Testis (tissue), 2 donors: ENCODE measurements at regions not wholly inside any gene's neighbourhood (a gene's known extent, or its start where the extent isn't known, plus 50 kb on each side); places are given as distances from the start of the nearest gene placed in this dataset.

Experiments used
- DNase-seq: peaks from one replicate; pipeline ENCODE4 v3.0.0-alpha.2; 2019
- H3K27ac ChIP-seq, 2 donors: fragments of 200-600 bp; sonication (generic); one replicate each; pipeline ENCODE4 v1.5.1; 2019
- H3K27me3 ChIP-seq: fragments of 200-600 bp; sonication (generic); one replicate; pipeline ENCODE4 v1.5.1; 2019
- H3K36me3 ChIP-seq: fragments of 200-600 bp; sonication (generic); one replicate; pipeline ENCODE4 v1.5.1; 2017; ENCODE audit warnings: low read depth; ENCODE audit errors: missing control alignments
- H3K4me1 ChIP-seq: fragments of 200-600 bp; sonication (generic); one replicate; pipeline ENCODE4 v1.5.1; 2019
- H3K4me3 ChIP-seq, 2 donors: fragments of 200-600 bp; sonication (generic); one replicate each; pipeline ENCODE4 v1.5.1; 2017 to 2019
- H3K9me3 ChIP-seq: fragments of 200-600 bp; sonication (generic); one replicate; pipeline ENCODE4 v1.5.1; 2017
- POLR2A ChIP-seq: fragments of 450-650 bp; IDR thresholded peaks from one replicate; pipeline ENCODE4 v1.6.1; 2017; ENCODE audit warnings: antibody characterized with exemption, mild to moderate bottlenecking, moderate library complexity
- WGBS, 2 donors: methylation state at CpG; one replicate each; pipeline ENCODE4 v1.1.5; 2018; 5-methylcytosine and 5-hydroxymethylcytosine counted together
- intact Hi-C: fragments of 100-400 bp; cut with DNase I; formaldehyde crosslinking; loops from one replicate; pipeline ENCODE4 v1.15.1; 2023; ENCODE audit warnings: low total_unique reads
- TF ChIP-seq, protein P1 (sequence below), 3 experiments: fragments of 450-650 bp in 2 of 3; fragments of 200-600 bp in 1 of 3; sonication (generic) in 1 of 3; IDR thresholded peaks; one replicate each; pipeline ENCODE4 v1.5.1; 2016 to 2019; ENCODE audit warnings: antibody characterized with exemption in 3 of 3, mild to moderate bottlenecking in 2 of 3, moderate library complexity in 1 of 3

- Histone ChIP-seq H3K36me3 (no peaks in the 10 kb centered on the region), H3K4me1 (no peaks in the 10 kb centered on the region), H3K27me3 (no peaks in the 10 kb centered on the region), H3K4me3 (no peak overlapping the region), H3K9me3 (no peaks in the 10 kb centered on the region), H3K27ac (no peak overlapping the region)
- TF ChIP-seq, protein P1, sequence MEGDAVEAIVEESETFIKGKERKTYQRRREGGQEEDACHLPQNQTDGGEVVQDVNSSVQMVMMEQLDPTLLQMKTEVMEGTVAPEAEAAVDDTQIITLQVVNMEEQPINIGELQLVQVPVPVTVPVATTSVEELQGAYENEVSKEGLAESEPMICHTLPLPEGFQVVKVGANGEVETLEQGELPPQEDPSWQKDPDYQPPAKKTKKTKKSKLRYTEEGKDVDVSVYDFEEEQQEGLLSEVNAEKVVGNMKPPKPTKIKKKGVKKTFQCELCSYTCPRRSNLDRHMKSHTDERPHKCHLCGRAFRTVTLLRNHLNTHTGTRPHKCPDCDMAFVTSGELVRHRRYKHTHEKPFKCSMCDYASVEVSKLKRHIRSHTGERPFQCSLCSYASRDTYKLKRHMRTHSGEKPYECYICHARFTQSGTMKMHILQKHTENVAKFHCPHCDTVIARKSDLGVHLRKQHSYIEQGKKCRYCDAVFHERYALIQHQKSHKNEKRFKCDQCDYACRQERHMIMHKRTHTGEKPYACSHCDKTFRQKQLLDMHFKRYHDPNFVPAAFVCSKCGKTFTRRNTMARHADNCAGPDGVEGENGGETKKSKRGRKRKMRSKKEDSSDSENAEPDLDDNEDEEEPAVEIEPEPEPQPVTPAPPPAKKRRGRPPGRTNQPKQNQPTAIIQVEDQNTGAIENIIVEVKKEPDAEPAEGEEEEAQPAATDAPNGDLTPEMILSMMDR (IDR thresholded peaks at IDR 0.05) = no peak
- no peak for TF ChIP-seq POLR2A
- DNase-seq = no peak
- 78 to 80% methylated on average over 2 of the region's 2 CpGs for WGBS, 2 donors
- intact Hi-C loops = no loop called here
Observed at GRCh38 chr13:80037505-80037888, 303.4 kb downstream of the SPRY2 start.

GRCh38 chr13:80036845-80037504 lies 304.0 kb downstream of the SPRY2 start:
- TF ChIP-seq, protein P1 (IDR thresholded peaks at IDR 0.05) = no peak
- no peak for TF ChIP-seq POLR2A
- H3K4me1 ChIP-seq = no peaks in the 10 kb centered on the region
- H3K27ac ChIP-seq = no peak overlapping the region
- no peak for DNase-seq
- H3K4me3 ChIP-seq = no peak overlapping the region
- intact Hi-C loops = no loop called here
- no peaks in the 10 kb centered on the region for H3K9me3 ChIP-seq
- H3K36me3 ChIP-seq = no peaks in the 10 kb centered on the region
- 82 to 94% methylated on average over 2 of the region's 2 CpGs for WGBS, 2 donors
- no peaks in the 10 kb centered on the region for H3K27me3 ChIP-seq

GRCh38 chr13:80035096-80035495 lies 305.8 kb downstream of the SPRY2 start:
- H3K9me3 ChIP-seq = no peaks in the 10 kb centered on the region
- 72 to 80% methylated on average over 1 of the region's 1 CpG for WGBS, 2 donors
- TF ChIP-seq, protein P1 (IDR thresholded peaks at IDR 0.05) = no peak
- no peak for TF ChIP-seq POLR2A
- H3K4me3 ChIP-seq = no peak overlapping the region
- no peaks in the 10 kb centered on the region for H3K4me1 ChIP-seq
- no peaks in the 10 kb centered on the region for H3K36me3 ChIP-seq
- no peak overlapping the region for H3K27ac ChIP-seq
- intact Hi-C loops = no loop called here
- H3K27me3 ChIP-seq = no peaks in the 10 kb centered on the region
- DNase-seq = no peak

- Histone ChIP-seq H3K36me3 (no peaks in the 10 kb centered on the region), H3K27me3 (no peaks in the 10 kb centered on the region), H3K4me3 (no peak overlapping the region), H3K9me3 (no peaks in the 10 kb centered on the region), H3K27ac (no peak overlapping the region), H3K4me1 (no peaks in the 10 kb centered on the region)
- TF ChIP-seq, protein P1 (IDR thresholded peaks at IDR 0.05) = no peak
- no peak for TF ChIP-seq POLR2A
- WGBS, 2 donors = 91 to 96% methylated on average over 2 of the region's 2 CpGs
- intact Hi-C loops = no loop called here
- no peak for DNase-seq
Observed at GRCh38 chr13:80033951-80034350, 307.0 kb downstream of the SPRY2 start.

- Histone ChIP-seq H3K36me3 (no peaks in the 10 kb centered on the region), H3K27me3 (no peaks in the 10 kb centered on the region), H3K4me3 (no peak overlapping the region), H3K9me3 (no peaks in the 10 kb centered on the region), H3K27ac (no peak overlapping the region), H3K4me1 (no peaks in the 10 kb centered on the region)
- TF ChIP-seq, protein P1 (IDR thresholded peaks at IDR 0.05) = no peak
- no peak for TF ChIP-seq POLR2A
- WGBS, 2 donors = 71 to 79% methylated on average over 1 of the region's 1 CpG
- intact Hi-C loops = no loop called here
- no peak for DNase-seq
Observed at GRCh38 chr13:80033286-80033685, 307.6 kb downstream of the SPRY2 start.
